ENCODE measurements at regions not wholly inside any gene's neighbourhood (a gene's known extent, or its start where the extent isn't known, plus 50 kb on each side); places are given as distances from the start of the nearest gene placed in this dataset.

DNA sequence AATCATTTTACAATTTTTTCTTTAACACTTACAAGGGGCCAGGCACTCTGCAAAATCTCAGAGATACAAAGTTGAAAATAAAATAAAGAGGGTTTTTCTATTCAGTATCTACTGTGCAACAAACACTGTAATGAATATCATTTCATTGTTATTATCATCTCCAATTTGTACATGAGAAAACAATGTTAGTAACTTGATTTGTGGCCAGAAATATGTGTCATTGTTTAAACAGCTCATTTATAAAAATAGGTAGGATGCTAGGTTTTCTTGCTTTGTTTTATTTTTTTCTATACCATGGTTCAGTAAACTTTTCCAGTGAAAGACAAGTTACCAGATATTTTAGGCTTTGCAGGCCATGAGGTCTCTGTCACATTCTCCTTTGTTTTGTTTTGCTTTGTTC lies 318.1 kb upstream of the UBE2E2 start:
- DNase-seq (ENCODE audit: low spot score) = no peak
- no peaks in the 10 kb centered on the region for H3K9me3 Mint-ChIP-seq
- no peaks in the 10 kb centered on the region for H3K27me3 Mint-ChIP-seq (ENCODE audit: low read depth)
- no peak overlapping the region for H3K4me3 Mint-ChIP-seq
- no peak overlapping the region for H3K27ac Mint-ChIP-seq
- H3K36me3 Mint-ChIP-seq (ENCODE audit: low read depth) = no peaks in the 10 kb centered on the region
- H3K4me1 Mint-ChIP-seq (ENCODE audit: low read depth) = no peaks in the 10 kb centered on the region

DNA sequence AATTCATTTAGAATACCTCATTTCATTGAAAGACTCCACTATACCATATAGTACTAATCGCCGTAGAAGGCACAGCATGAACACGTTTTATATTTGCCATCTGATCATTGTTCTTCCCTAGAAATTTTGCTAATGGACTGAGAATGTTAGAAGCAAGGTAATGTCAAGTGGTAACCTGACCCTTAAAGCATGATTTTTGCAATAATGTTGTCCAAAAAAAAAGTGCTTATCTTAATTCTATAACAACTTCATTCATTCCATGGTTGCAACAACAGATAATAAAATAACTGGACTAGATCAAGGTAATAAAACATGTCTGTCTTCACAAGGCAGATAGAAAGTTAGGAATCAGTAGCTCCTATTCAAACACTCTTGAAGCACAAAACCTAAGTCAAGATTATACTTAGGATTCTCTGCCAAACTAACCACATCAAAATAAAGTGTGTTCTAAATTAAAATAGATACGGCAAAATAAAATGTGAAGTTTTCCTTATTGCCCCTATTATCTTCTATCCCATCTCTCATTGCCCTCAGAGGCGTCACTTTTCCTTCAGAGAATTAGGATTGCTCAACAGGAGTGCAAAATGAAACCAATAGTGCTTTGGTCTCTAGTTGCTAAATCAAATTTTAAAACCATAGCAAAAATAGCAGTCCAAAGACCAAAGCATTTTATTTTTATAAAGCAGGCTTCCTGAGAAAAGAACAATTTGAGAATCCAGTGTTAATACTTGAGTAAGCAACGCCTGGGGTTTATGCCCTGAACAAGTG lies 317.4 kb upstream of the UBE2E2 start:
- Mint-ChIP-seq H3K27ac (no peak overlapping the region), H3K9me3 (no peaks in the 10 kb centered on the region), H3K4me1 (ENCODE audit: low read depth) (no peaks in the 10 kb centered on the region), H3K36me3 (ENCODE audit: low read depth) (no peaks in the 10 kb centered on the region), H3K27me3 (ENCODE audit: low read depth) (no peaks in the 10 kb centered on the region), H3K4me3 (no peak overlapping the region)
- DNase-seq (ENCODE audit: low spot score) = no peak

DNA sequence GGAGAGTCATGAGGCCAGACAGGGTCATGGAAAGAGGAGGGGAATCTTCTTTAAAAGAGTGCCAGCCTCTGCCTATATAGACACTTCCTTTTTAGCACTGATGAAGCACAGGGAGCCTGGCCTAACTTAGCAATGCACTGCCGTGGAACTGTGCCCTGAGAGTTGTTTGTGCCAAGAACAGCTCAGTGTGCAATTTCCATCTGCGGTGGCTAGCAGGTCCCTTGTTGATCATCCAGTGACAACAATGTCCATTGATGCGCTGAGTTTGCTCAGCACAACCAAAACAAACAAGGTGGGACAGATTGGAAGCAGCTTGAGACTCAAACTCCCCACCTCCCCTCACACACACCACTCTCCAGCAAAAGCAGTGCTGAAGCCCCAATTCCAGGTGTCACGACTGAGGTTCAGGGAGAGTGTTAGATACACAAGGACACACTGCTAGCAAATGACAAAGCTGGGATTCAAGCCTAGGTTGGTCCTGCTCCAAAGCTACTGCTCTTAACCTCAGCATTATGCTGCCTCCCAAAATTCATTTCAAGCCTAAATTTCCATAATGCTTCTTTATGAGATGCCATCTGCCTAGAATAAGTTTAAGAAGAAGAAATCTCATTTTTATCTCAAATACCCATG lies 316.6 kb upstream of the UBE2E2 start:
- no peaks in the 10 kb centered on the region for H3K27me3 Mint-ChIP-seq (ENCODE audit: low read depth)
- H3K4me3 Mint-ChIP-seq = no peak overlapping the region
- H3K36me3 Mint-ChIP-seq (ENCODE audit: low read depth) = no peaks in the 10 kb centered on the region
- no peaks in the 10 kb centered on the region for H3K4me1 Mint-ChIP-seq (ENCODE audit: low read depth)
- H3K9me3 Mint-ChIP-seq = no peaks in the 10 kb centered on the region
- H3K27ac Mint-ChIP-seq = no peak overlapping the region
- no peak for DNase-seq (ENCODE audit: low spot score)

DNA sequence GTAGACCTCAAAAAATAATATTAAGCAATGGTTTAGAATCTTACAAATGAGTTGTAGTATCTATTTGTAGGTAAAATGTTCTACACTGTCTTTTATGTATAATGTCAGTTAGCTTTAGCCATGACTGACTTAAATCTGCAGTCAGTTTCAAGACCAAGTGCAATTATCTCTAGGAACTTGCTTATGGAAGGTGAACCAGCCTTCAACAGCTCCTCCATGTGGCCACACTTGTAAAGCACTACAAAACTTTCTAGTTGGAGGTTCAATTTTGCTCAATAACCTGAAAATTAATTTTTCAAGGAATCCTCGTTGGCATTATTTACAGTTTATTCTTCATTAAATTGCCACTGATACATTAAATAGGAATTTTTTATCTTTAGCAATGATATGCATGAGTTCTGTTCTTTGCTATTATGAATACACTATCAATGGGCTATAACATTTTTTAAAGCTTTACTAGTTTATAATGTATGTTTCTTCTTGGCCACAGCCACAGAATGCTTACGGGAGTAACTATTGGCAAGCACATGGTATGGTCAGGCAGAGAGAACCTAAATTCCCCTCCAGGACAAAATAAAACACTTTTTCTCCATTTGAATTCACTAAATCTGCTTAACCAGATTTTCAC lies 315.3 kb upstream of the UBE2E2 start:
- Mint-ChIP-seq H3K27me3 (ENCODE audit: low read depth) (no peaks in the 10 kb centered on the region), H3K4me3 (no peak overlapping the region), H3K27ac (no peak overlapping the region), H3K36me3 (ENCODE audit: low read depth) (no peaks in the 10 kb centered on the region), H3K4me1 (ENCODE audit: low read depth) (no peaks in the 10 kb centered on the region), H3K9me3 (no peaks in the 10 kb centered on the region)
- no peak for DNase-seq (ENCODE audit: low spot score)

DNA sequence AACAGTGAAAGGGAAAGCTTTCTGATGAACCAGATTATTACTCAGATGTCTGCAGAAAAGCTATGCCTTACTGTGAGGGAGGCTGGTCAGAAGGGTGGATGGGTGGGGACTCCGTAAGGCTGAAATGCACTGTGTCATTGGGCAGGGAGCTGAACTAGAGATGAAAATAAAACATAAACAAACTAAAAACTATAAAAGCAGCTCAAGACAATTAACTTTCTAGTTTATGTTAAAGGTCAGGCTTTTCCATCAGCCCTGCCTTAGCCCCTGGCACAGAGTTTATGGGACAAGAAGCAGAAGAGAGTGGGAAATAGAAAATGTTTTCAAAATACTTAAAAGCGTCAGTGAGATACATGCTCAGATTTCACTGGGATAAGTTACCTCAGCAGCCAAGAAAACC lies 310.0 kb upstream of the UBE2E2 start:
- Mint-ChIP-seq H3K4me3 (no peak overlapping the region), H3K4me1 (ENCODE audit: low read depth) (no peaks in the 10 kb centered on the region), H3K27me3 (ENCODE audit: low read depth) (no peaks in the 10 kb centered on the region), H3K36me3 (ENCODE audit: low read depth) (no peaks in the 10 kb centered on the region), H3K27ac (no peak overlapping the region), H3K9me3 (no peaks in the 10 kb centered on the region)
- DNase-seq (ENCODE audit: low spot score) = no peak

DNA sequence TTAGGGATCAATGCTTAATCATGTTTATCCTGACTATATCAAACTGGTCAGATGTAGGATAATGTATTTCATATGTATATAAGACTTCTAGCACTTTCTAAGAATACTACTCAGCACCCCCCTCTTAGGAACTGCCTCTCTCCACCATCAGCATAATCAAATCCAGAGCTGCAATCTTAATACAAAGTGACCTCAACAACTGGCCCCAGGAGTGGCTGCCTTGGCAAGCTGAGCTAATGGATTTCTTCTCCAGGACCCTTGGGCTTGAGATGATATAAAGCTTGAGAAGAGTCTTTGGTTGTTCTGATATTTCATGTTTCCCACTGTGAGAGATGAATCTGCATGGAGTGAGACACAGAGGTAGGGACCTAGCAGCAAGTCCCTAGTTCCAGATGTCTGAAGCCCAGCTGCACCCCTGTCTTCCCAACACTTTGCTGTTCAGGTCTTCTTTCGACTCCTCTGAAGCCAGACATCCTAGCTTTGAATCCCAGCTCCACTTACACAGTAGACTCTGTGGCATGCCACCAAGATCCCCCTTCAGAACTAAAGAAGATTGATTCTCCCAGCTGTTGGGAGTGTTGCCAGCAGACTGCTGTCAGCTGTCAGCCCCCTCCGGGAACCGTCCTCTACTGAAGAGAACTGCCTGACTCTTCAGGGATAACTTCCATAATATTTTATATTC lies 309.3 kb upstream of the UBE2E2 start:
- no peaks in the 10 kb centered on the region for H3K9me3 Mint-ChIP-seq

DNA sequence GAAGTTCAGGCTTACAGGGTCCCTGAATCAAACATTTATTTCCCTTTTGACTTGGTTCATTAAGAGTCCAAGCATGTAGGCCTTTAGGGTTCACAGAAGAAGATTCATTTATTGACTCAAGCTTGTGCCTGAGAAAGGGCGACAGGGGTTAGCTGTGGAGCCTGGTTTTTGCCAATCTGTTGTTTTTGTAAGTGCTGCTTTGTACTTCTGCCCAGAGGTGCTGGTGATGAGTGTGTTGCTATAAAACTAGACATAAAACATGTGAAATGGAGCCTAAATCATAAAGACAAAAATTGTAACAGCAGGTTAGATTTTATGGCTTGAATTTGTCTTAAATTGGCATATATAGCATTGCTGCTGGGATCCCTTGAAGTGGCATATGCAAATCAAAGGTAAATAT lies 308.3 kb upstream of the UBE2E2 start:
- no peak for DNase-seq (ENCODE audit: low spot score)
- H3K27me3 Mint-ChIP-seq (ENCODE audit: low read depth) = no peaks in the 10 kb centered on the region
- H3K9me3 Mint-ChIP-seq = no peaks in the 10 kb centered on the region
- no peaks in the 10 kb centered on the region for H3K4me1 Mint-ChIP-seq (ENCODE audit: low read depth)
- H3K27ac Mint-ChIP-seq = no peak overlapping the region
- H3K36me3 Mint-ChIP-seq (ENCODE audit: low read depth) = no peaks in the 10 kb centered on the region
- H3K4me3 Mint-ChIP-seq = no peak overlapping the region

More for the DNA sequence above, 309.3 kb upstream of the UBE2E2 start:
- Mint-ChIP-seq H3K27me3 (ENCODE audit: low read depth) (no peaks in the 10 kb centered on the region), H3K4me3 (no peak overlapping the region), H3K4me1 (ENCODE audit: low read depth) (no peaks in the 10 kb centered on the region), H3K27ac (no peak overlapping the region), H3K36me3 (ENCODE audit: low read depth) (no peaks in the 10 kb centered on the region)
- no peak for DNase-seq (ENCODE audit: low spot score)

DNA sequence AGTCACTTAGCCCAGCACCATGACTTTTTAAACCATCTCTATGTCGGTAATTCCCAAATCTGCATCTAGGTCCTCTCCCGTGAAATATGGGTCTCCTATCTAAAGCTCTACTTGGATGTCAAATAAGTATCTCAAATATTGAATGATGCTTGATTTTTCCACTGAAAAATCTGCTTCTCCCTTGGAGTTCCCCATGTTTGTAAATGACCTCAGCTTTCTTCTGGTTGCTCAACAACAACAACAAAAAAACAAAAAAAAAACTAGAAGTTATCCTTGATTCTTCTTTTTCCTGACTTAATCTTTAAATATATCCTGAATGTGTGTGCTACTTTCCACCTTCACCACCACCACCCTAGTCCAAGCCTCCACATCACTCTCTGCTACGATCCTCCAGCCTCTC lies 307.5 kb upstream of the UBE2E2 start:
- Mint-ChIP-seq H3K4me3 (no peak overlapping the region), H3K27ac (no peak overlapping the region), H3K27me3 (ENCODE audit: low read depth) (no peaks in the 10 kb centered on the region), H3K9me3 (no peaks in the 10 kb centered on the region), H3K36me3 (ENCODE audit: low read depth) (no peaks in the 10 kb centered on the region), H3K4me1 (ENCODE audit: low read depth) (no peaks in the 10 kb centered on the region)
- no peak for DNase-seq (ENCODE audit: low spot score)

DNA sequence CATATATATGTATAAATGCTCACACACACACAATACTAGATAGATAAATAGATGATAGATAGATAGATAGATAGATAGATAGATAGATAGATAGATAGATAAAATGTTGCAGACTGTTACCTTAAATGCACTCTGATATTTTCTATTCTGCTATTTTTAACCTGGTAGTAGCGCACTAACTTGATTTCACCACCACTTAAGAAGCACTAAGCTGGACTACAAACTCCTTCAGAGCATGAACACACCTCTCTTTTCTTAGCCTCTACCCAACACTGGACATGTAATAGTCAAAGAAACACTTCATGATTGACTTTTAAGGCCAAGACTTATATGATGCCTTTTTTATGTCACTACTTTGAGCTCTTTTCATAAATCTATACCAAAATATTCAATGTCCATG lies 304.6 kb upstream of the UBE2E2 start:
- Mint-ChIP-seq H3K27ac (no peak overlapping the region), H3K4me1 (ENCODE audit: low read depth) (no peaks in the 10 kb centered on the region), H3K4me3 (no peak overlapping the region), H3K9me3 (peaks cover 4% of the 10 kb centered on the region), H3K36me3 (ENCODE audit: low read depth) (no peaks in the 10 kb centered on the region), H3K27me3 (ENCODE audit: low read depth) (no peaks in the 10 kb centered on the region)
- no peak for DNase-seq (ENCODE audit: low spot score)

DNA sequence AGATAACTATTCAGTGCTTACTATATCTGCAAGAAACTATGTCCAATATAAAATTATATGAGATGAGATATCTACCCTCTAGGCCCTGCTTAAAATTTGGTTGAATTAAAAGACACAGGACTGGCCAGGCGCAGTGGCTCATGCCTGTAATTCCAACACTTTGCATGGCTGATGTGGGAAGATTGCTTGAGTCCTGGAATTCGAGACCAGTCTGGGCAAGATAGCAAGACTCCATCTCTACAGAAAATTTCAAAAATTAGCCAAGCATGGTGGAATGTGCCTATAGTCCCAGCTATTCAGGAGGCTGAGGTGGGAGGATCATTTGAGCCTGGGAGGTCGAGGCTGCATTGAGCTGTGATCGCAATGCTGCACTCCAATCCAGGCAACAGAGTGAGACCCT lies 303.7 kb upstream of the UBE2E2 start:
- peaks cover 4% of the 10 kb centered on the region for H3K9me3 Mint-ChIP-seq
- H3K27me3 Mint-ChIP-seq (ENCODE audit: low read depth) = no peaks in the 10 kb centered on the region
- no peaks in the 10 kb centered on the region for H3K4me1 Mint-ChIP-seq (ENCODE audit: low read depth)
- no peak overlapping the region for H3K27ac Mint-ChIP-seq
- no peak overlapping the region for H3K4me3 Mint-ChIP-seq
- no peaks in the 10 kb centered on the region for H3K36me3 Mint-ChIP-seq (ENCODE audit: low read depth)
- DNase-seq (ENCODE audit: low spot score) = no peak

DNA sequence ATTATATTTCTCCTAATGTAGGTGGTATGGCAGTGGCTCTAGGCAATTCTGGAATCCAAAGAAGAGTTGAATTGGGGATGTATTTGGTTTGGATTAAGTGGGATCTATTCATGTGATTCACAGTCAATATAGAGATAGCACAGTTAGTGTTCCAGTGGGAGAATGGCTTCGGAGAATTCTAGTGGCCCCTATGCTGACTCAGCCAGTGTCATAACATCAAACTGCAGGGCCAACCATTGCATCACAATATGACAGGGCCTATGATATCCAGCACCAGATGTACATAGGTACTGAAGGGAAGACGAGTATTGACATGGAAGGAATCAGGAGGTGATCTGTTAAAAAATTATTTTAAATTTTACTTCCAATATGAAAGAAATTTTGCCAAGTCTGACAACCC lies 302.8 kb upstream of the UBE2E2 start:
- no peaks in the 10 kb centered on the region for H3K36me3 Mint-ChIP-seq (ENCODE audit: low read depth)
- H3K4me1 Mint-ChIP-seq (ENCODE audit: low read depth) = no peaks in the 10 kb centered on the region
- H3K4me3 Mint-ChIP-seq = no peak overlapping the region
- no peak overlapping the region for H3K27ac Mint-ChIP-seq
- DNase-seq (ENCODE audit: low spot score) = no peak
- H3K27me3 Mint-ChIP-seq (ENCODE audit: low read depth) = no peaks in the 10 kb centered on the region
- peaks cover 4% of the 10 kb centered on the region for H3K9me3 Mint-ChIP-seq

DNA sequence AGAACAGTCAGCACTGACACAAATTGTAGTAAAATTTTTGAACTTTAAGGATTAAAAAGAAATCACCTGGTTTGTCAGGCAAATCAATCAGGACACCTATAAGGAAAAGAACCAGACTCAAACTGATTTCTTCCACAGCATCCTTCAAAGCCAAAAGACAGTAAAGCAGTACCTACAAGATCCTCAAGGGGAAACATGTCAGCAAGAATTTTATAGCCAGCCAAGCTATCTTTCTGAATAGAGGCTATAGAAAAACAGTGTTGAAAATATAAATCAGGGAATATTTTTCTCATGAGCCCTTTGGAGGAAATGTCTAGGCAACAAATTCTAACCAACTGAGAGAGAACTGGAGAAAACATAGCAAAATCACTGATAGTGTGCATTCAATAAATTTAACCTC lies 301.4 kb upstream of the UBE2E2 start:
- no peak overlapping the region for H3K4me3 Mint-ChIP-seq
- H3K4me1 Mint-ChIP-seq (ENCODE audit: low read depth) = no peaks in the 10 kb centered on the region
- DNase-seq (ENCODE audit: low spot score) = no peak
- H3K9me3 Mint-ChIP-seq = peaks cover 4% of the 10 kb centered on the region
- no peaks in the 10 kb centered on the region for H3K36me3 Mint-ChIP-seq (ENCODE audit: low read depth)
- H3K27ac Mint-ChIP-seq = no peak overlapping the region
- H3K27me3 Mint-ChIP-seq (ENCODE audit: low read depth) = no peaks in the 10 kb centered on the region

DNA sequence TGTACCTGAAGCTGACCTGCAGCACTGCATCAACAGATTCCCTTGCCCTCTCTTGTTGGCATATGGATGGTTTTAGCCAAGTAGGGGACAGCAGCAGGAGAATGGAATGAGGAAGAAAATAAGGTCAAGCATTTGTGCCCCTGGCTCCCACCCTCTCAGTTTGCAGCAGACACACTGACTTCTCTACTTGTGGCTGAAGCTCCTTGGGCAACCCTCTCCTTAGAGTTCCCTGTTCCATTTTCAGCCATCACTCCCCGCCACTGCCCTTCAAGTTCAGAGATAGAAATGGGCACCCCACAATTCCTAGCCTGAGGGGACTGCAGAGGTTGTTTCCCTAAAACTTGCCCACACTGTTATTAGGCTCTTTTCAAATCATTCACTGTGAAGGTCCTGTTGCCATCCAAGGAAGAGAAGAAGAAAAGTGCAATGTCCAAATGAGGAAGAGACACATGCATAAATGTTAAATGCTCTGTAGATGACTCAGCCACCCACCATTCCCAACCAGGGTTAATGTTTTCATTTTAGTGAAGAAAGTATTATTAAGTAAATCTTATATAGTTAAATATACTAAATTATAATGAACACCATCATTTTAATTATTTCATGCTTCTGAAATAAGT lies 295.9 kb upstream of the UBE2E2 start:
- no peak overlapping the region for H3K27ac Mint-ChIP-seq
- no peak for DNase-seq (ENCODE audit: low spot score)

DNA sequence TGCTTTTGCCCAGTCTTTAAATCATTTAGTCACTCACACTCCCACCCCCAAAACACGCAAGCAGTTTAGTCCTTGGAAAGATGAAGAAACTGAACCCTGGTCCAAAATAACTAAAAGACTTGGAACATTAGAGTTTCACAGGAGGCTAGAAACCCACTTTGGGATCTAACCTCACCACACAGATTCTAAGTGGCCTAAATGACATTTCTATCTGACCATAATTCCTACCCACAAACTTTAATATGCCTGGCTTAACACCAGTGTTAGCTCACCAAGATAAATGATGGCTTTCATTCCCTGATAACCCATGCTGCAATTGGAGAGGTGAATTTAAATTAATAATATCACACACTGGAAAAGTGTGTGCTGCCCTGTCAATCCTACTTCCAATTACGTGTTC lies 295.3 kb upstream of the UBE2E2 start:
- H3K9me3 Mint-ChIP-seq = no peaks in the 10 kb centered on the region
- H3K4me1 Mint-ChIP-seq (ENCODE audit: low read depth) = no peaks in the 10 kb centered on the region
- H3K27ac Mint-ChIP-seq = no peak overlapping the region

More for the DNA sequence above, 295.9 kb upstream of the UBE2E2 start:
- no peaks in the 10 kb centered on the region for H3K36me3 Mint-ChIP-seq (ENCODE audit: low read depth)
- no peaks in the 10 kb centered on the region for H3K9me3 Mint-ChIP-seq
- H3K27me3 Mint-ChIP-seq (ENCODE audit: low read depth) = no peaks in the 10 kb centered on the region
- no peak overlapping the region for H3K4me3 Mint-ChIP-seq
- no peaks in the 10 kb centered on the region for H3K4me1 Mint-ChIP-seq (ENCODE audit: low read depth)

More for the DNA sequence above, 295.3 kb upstream of the UBE2E2 start:
- H3K4me3 Mint-ChIP-seq = no peak overlapping the region
- DNase-seq (ENCODE audit: low spot score) = no peak
- no peaks in the 10 kb centered on the region for H3K27me3 Mint-ChIP-seq (ENCODE audit: low read depth)
- H3K36me3 Mint-ChIP-seq (ENCODE audit: low read depth) = no peaks in the 10 kb centered on the region

Data from T-helper 2 cell treated with Interferon-gamma antibody and Interleukin-4, amounts not matched to agents 5 μg/mL and 100 μg/mL, for 36 hours (primary cell).